ENCODE measurements at regions not wholly inside any gene's neighbourhood (a gene's known extent, or its start where the extent isn't known, plus 50 kb on each side); places are given as distances from the start of the nearest gene placed in this dataset.

DNA sequence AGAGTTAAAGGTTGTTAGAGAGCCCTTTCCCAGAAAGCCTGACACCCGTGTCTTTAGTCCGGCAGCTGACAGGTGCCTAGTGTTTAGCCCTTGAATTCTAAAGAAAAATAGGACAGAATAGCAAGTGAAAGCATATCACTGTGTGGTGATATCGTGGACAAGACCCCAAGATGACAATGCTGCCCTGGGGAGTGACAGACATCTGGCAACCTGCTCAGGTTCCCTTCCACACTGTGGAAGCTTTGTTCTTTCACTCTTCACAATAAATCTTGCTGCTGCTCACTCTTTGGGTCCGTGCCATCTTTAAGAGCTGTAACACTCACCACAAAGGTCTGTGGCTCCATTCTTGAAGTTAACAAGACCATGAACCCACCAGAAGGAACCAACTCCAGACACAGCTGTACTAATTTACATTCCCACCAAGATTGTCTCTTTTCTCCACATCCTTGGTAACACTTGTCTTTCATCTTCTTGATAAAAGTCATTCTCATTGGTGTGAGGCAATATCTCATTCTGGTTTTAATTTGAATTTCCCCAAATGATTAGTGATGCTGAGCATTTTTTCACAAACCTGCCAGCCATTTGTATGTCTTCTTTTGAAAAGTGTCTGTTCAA lies 107.6 kb upstream of the SGIP1 start:
- TF ChIP-seq, protein P1, sequence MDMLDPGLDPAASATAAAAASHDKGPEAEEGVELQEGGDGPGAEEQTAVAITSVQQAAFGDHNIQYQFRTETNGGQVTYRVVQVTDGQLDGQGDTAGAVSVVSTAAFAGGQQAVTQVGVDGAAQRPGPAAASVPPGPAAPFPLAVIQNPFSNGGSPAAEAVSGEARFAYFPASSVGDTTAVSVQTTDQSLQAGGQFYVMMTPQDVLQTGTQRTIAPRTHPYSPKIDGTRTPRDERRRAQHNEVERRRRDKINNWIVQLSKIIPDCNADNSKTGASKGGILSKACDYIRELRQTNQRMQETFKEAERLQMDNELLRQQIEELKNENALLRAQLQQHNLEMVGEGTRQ (IDR thresholded peaks at IDR 0.05; ENCODE audit: borderline replicate concordance, low read depth, low read length): no peak
- TF ChIP-seq POLR2AphosphoS5 (IDR thresholded peaks at IDR 0.05; ENCODE audit: low read depth, low read length): no peak
- TF ChIP-seq, protein P2, sequence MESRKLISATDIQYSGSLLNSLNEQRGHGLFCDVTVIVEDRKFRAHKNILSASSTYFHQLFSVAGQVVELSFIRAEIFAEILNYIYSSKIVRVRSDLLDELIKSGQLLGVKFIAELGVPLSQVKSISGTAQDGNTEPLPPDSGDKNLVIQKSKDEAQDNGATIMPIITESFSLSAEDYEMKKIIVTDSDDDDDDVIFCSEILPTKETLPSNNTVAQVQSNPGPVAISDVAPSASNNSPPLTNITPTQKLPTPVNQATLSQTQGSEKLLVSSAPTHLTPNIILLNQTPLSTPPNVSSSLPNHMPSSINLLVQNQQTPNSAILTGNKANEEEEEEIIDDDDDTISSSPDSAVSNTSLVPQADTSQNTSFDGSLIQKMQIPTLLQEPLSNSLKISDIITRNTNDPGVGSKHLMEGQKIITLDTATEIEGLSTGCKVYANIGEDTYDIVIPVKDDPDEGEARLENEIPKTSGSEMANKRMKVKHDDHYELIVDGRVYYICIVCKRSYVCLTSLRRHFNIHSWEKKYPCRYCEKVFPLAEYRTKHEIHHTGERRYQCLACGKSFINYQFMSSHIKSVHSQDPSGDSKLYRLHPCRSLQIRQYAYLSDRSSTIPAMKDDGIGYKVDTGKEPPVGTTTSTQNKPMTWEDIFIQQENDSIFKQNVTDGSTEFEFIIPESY (IDR thresholded peaks at IDR 0.05; ENCODE audit: borderline replicate concordance, low read depth): no peak
- no peak for TF ChIP-seq EP300 (IDR thresholded peaks at IDR 0.05; ENCODE audit: borderline replicate concordance in 1 of 2, low read depth in 1 of 2, low read length in 1 of 2)
- TF ChIP-seq, protein P3, sequence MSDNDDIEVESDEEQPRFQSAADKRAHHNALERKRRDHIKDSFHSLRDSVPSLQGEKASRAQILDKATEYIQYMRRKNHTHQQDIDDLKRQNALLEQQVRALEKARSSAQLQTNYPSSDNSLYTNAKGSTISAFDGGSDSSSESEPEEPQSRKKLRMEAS (IDR thresholded peaks at IDR 0.05; ENCODE audit: low read depth): no peak
- no peak for TF ChIP-seq RXRA (IDR thresholded peaks at IDR 0.05; ENCODE audit: borderline replicate concordance, low read depth)
- TF ChIP-seq SIN3A (IDR thresholded peaks at IDR 0.05; ENCODE audit: borderline replicate concordance, low read depth, low read length): no peak
- TF ChIP-seq, protein P4, sequence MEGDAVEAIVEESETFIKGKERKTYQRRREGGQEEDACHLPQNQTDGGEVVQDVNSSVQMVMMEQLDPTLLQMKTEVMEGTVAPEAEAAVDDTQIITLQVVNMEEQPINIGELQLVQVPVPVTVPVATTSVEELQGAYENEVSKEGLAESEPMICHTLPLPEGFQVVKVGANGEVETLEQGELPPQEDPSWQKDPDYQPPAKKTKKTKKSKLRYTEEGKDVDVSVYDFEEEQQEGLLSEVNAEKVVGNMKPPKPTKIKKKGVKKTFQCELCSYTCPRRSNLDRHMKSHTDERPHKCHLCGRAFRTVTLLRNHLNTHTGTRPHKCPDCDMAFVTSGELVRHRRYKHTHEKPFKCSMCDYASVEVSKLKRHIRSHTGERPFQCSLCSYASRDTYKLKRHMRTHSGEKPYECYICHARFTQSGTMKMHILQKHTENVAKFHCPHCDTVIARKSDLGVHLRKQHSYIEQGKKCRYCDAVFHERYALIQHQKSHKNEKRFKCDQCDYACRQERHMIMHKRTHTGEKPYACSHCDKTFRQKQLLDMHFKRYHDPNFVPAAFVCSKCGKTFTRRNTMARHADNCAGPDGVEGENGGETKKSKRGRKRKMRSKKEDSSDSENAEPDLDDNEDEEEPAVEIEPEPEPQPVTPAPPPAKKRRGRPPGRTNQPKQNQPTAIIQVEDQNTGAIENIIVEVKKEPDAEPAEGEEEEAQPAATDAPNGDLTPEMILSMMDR (IDR thresholded peaks at IDR 0.05): no peak
- TF ChIP-seq TCF12 (IDR thresholded peaks at IDR 0.05): no peak
- TF ChIP-seq RAD21 (IDR thresholded peaks at IDR 0.05; ENCODE audit: low read length): no peak
- no peak for TF ChIP-seq YY1 (IDR thresholded peaks at IDR 0.05; ENCODE audit: low read depth)
